ENCODE measurements at regions not wholly inside any gene's neighbourhood (a gene's known extent, or its start where the extent isn't known, plus 50 kb on each side); places are given as distances from the start of the nearest gene placed in this dataset.

- TF ChIP-seq CTCF (IDR thresholded peaks at IDR 0.05; ENCODE audit: insufficient read depth, low read length, poor library complexity, severe bottlenecking) (no peak), EZH2phosphoT487 (conservative IDR thresholded peaks at IDR 0.05; ENCODE audit: low read length) (no peak)
These were observed 81.1 kb upstream of the CD2AP start for GRCh38 chr6:47396401-47397069.

All from SU-DHL-6 (cell line).